Central memory CD4-positive, alpha-beta T cell (primary cell): ENCODE measurements at regions not wholly inside any gene's neighbourhood (a gene's known extent, or its start where the extent isn't known, plus 50 kb on each side); places are given as distances from the start of the nearest gene placed in this dataset.
"Not testable (repeated sequence)": the region's sequence is repeated elsewhere in the genome, so short reads cannot be mapped to it uniquely, and the experiment has no call there.

Source experiments
- DNase-seq: peaks from one replicate; pipeline ENCODE4 v3.0.0; 2022

- DNase-seq, result no peak
Measured at GRCh38 chr16:55043499-55043898, 112.8 kb downstream of the IRX5 start.

GRCh38 chr16:55044201-55044975 lies 113.7 kb downstream of the IRX5 start:
- DNase-seq, result no peak

- no peak for DNase-seq
Measured at GRCh38 chr16:55045329-55045728, 114.7 kb downstream of the IRX5 start.

- no peak for DNase-seq
Measured at GRCh38 chr16:55045756-55046460, 115.2 kb downstream of the IRX5 start.

GRCh38 chr16:55046513-55046912 lies 115.8 kb downstream of the IRX5 start:
- DNase-seq, result no peak

- no peak for DNase-seq
Measured at GRCh38 chr16:55046916-55047315, 116.3 kb downstream of the IRX5 start.

GRCh38 chr16:55047331-55047730 lies 116.7 kb downstream of the IRX5 start:
- no peak for DNase-seq

- DNase-seq, result no peak
Measured at GRCh38 chr16:55047903-55048497, 117.3 kb downstream of the IRX5 start.

- DNase-seq, result no peak
Measured at GRCh38 chr16:55048745-55049144, 118.1 kb downstream of the IRX5 start.

GRCh38 chr16:55051571-55052347 lies 121.1 kb downstream of the IRX5 start:
- no peak for DNase-seq

- DNase-seq, result no peak
Measured at GRCh38 chr16:55052348-55052734, 121.7 kb downstream of the IRX5 start.

- no peak for DNase-seq
Measured at GRCh38 chr16:55052741-55053415, 122.2 kb downstream of the IRX5 start.

- no peak for DNase-seq
Measured at GRCh38 chr16:55055262-55055661, 124.6 kb downstream of the IRX5 start.

GRCh38 chr16:55056585-55057401 lies 126.1 kb downstream of the IRX5 start:
- DNase-seq, result no peak

GRCh38 chr16:55057866-55058265 lies 127.2 kb downstream of the IRX5 start:
- DNase-seq, result no peak

GRCh38 chr16:55058576-55058975 lies 127.9 kb downstream of the IRX5 start:
- no peak for DNase-seq

- no peak for DNase-seq
Measured at GRCh38 chr16:55059146-55059545, 128.5 kb downstream of the IRX5 start.

- DNase-seq, result no peak
Measured at GRCh38 chr16:55061126-55061525, 130.5 kb downstream of the IRX5 start.

- DNase-seq, result no peak
Measured at GRCh38 chr16:55062442-55062841, 131.8 kb downstream of the IRX5 start.

- DNase-seq, result no peak
Measured at GRCh38 chr16:55072976-55073375, 142.3 kb downstream of the IRX5 start.

GRCh38 chr16:55073830-55074229 lies 143.2 kb downstream of the IRX5 start:
- DNase-seq, result no peak

- not testable (repeated sequence) for DNase-seq
Measured at GRCh38 chr16:55075208-55075607, 144.5 kb downstream of the IRX5 start.
